Thyroid gland (tissue), 4 donors: ENCODE measurements at regions not wholly inside any gene's neighbourhood (a gene's known extent, or its start where the extent isn't known, plus 50 kb on each side); places are given as distances from the start of the nearest gene placed in this dataset.

Experiments used
- POLR2A ChIP-seq, 2 donors: fragments of 450-650 bp; IDR thresholded peaks; one replicate each; pipeline ENCODE4 v1.6.1; 2017; ENCODE audit warnings: antibody characterized with exemption in 2 of 2, mild to moderate bottlenecking in 2 of 2, moderate library complexity in 1 of 2
- TF ChIP-seq, protein P1 (sequence below), 6 experiments: fragments of 200-600 bp in 3 of 6; fragments of 450-650 bp in 3 of 6; sonication (generic) in 3 of 6; IDR thresholded peaks; one replicate each; pipeline ENCODE4 v1.5.1; 2016 to 2019; ENCODE audit warnings: antibody characterized with exemption in 6 of 6, mild to moderate bottlenecking in 2 of 6, inconsistent platforms in 1 of 6, moderate library complexity in 1 of 6

DNA sequence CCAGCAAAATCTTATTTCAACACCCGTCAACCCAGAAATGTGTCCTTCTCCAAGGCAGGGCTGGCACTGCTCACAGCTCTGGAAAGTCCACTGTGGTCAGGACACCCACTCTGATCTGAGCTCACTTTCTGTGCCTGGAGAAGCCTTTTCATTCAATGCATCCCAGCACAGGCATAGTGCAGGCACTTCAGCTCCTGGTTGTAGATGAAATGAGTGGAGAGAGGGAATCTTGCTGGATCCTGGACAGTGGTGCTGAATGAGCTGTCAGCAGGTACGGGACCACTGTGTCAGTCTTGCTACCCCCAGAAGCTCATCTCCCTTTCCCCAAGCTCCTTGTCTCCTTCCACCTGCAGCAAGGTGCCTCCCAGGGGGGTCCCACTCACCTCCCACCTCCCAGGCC is 86.1 kb upstream of the SALL1 start:
- TF ChIP-seq, protein P1, sequence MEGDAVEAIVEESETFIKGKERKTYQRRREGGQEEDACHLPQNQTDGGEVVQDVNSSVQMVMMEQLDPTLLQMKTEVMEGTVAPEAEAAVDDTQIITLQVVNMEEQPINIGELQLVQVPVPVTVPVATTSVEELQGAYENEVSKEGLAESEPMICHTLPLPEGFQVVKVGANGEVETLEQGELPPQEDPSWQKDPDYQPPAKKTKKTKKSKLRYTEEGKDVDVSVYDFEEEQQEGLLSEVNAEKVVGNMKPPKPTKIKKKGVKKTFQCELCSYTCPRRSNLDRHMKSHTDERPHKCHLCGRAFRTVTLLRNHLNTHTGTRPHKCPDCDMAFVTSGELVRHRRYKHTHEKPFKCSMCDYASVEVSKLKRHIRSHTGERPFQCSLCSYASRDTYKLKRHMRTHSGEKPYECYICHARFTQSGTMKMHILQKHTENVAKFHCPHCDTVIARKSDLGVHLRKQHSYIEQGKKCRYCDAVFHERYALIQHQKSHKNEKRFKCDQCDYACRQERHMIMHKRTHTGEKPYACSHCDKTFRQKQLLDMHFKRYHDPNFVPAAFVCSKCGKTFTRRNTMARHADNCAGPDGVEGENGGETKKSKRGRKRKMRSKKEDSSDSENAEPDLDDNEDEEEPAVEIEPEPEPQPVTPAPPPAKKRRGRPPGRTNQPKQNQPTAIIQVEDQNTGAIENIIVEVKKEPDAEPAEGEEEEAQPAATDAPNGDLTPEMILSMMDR (IDR thresholded peaks at IDR 0.05): no peak
- no peak for TF ChIP-seq POLR2A (IDR thresholded peaks at IDR 0.05)
